Endothelial cell of umbilical vein (primary cell): ENCODE measurements at regions not wholly inside any gene's neighbourhood (a gene's known extent, or its start where the extent isn't known, plus 50 kb on each side); places are given as distances from the start of the nearest gene placed in this dataset.

Experiments used
- BruUV-seq: library from RNA; stranded (reverse); fragments of 400-500 nt; replicated peaks from 2 replicates; lab custom pipeline; 2021; lab: Mats Ljungman, UMichigan
- CTCF ChIA-PET: fragments of 300-600, 350-600 bp; sonication (Branson Sonifier 250); formaldehyde crosslinking; loops from one replicate; lab custom pipeline; 2021; ENCODE audit warnings: antibody characterized with exemption, inconsistent platforms; lab: Charles Lee
- POLR2A ChIA-PET: fragments of 300-600, 350-600 bp; sonication (Branson Sonifier 250); formaldehyde crosslinking; loops from one replicate; lab custom pipeline; 2021; ENCODE audit warnings: antibody characterized with exemption, inconsistent platforms; lab: Charles Lee
- DNase-seq: peaks from one replicate; pipeline ENCODE4 v3.0.0-alpha.2; 2011; ENCODE audit warnings: low read depth, low spot score
- FAIRE-seq: peaks from 2 replicates; lab custom pipeline; 2011; peaks lifted over from hg19 to GRCh38; lab: Jason Lieb, UNC
- H2AFZ ChIP-seq: 2 replicates; pipeline ENCODE4 v1.6.0; 2012; ENCODE audit warnings: low read depth, low read length, control low read depth, inconsistent platforms
- H3K27ac ChIP-seq: 2 replicates; pipeline ENCODE4 v1.5.1; 2011; ENCODE audit warnings: low read depth, mild to moderate bottlenecking, control low read depth, low read length, moderate library complexity; ENCODE audit not compliant: insufficient read depth
- H3K27me3 ChIP-seq, 2 experiments: 2 replicates each; pipeline versions ENCODE4 v1.6.0 to v1.6.1; 2011; ENCODE audit warnings: low read length in 2 of 2, mixed read lengths in 1 of 2; ENCODE audit not compliant: control insufficient read depth in 2 of 2, insufficient read depth in 2 of 2
- H3K36me3 ChIP-seq, 2 experiments: 2 replicates in 1 of 2; 3 replicates in 1 of 2; pipeline ENCODE4 v1.5.1; 2011; ENCODE audit warnings: low read length in 2 of 2, mild to moderate bottlenecking in 1 of 2, moderate library complexity in 1 of 2; ENCODE audit not compliant: control insufficient read depth in 2 of 2, insufficient read depth in 2 of 2; ENCODE audit errors: extremely low read depth in 1 of 2
- H3K4me1 ChIP-seq: 3 replicates; pipeline ENCODE4 v1.5.1; 2011; ENCODE audit warnings: mild to moderate bottlenecking, low read length; ENCODE audit not compliant: control insufficient read depth, insufficient read depth; ENCODE audit errors: extremely low read depth
- H3K4me2 ChIP-seq: 2 replicates; pipeline ENCODE4 v1.6.1; 2011; ENCODE audit warnings: low read length, control low read depth, mixed read lengths; ENCODE audit not compliant: insufficient read depth
- H3K4me3 ChIP-seq, 3 experiments: fragments of 200-600 bp in 1 of 3; sonication (generic), shearing (Covaris generic) in 1 of 3; replicated peaks in 1 of 3; 2 replicates each; pipeline ENCODE4 v1.5.1; 2011 to 2016; ENCODE audit warnings: control low read depth in 3 of 3, low read length in 3 of 3, mild to moderate bottlenecking in 2 of 3, inconsistent platforms in 1 of 3, low read depth in 1 of 3, moderate library complexity in 1 of 3; ENCODE audit not compliant: insufficient read depth in 1 of 3
- H3K79me2 ChIP-seq: 2 replicates; pipeline ENCODE4 v1.6.0; 2012; ENCODE audit warnings: low read length, inconsistent platforms; ENCODE audit not compliant: control insufficient read depth, insufficient read depth
- H3K9ac ChIP-seq: replicated peaks from 2 replicates; pipeline ENCODE3; 2011; ENCODE audit warnings: low read length, control low read depth; ENCODE audit not compliant: insufficient read depth; ENCODE audit errors: extremely low read depth
- H3K9me1 ChIP-seq: replicated peaks from 3 replicates; pipeline ENCODE4 v1.6.0; 2011; ENCODE audit warnings: mild to moderate bottlenecking, low read length; ENCODE audit not compliant: control insufficient read depth, insufficient read depth; ENCODE audit errors: extremely low read depth
- H3K9me3 ChIP-seq: replicated peaks from 2 replicates; pipeline ENCODE4 v1.5.1; 2012; ENCODE audit warnings: low read length, inconsistent platforms; ENCODE audit not compliant: control insufficient read depth, insufficient read depth
- H4K20me1 ChIP-seq: replicated peaks from 2 replicates; pipeline ENCODE3; 2011; ENCODE audit warnings: mild to moderate bottlenecking, low read length; ENCODE audit not compliant: control insufficient read depth, insufficient read depth; ENCODE audit errors: extremely low read depth
- EZH2 ChIP-seq: IDR thresholded peaks from 2 replicates; pipeline ENCODE4 v1.6.1; 2012; ENCODE audit warnings: borderline replicate concordance, low read depth, mild to moderate bottlenecking, moderate library complexity, low read length, inconsistent platforms; ENCODE audit not compliant: severe bottlenecking
- FOS ChIP-seq: IDR thresholded peaks from 2 replicates; pipeline ENCODE4 v1.6.1; 2011; ENCODE audit warnings: mild to moderate bottlenecking, low read length, moderate library complexity, borderline replicate concordance; ENCODE audit not compliant: insufficient read depth
- GATA2 ChIP-seq: IDR thresholded peaks from 2 replicates; pipeline ENCODE4 v1.7.0; 2011; ENCODE audit warnings: low read depth, mild to moderate bottlenecking, moderate library complexity, mixed read lengths, low read length; ENCODE audit not compliant: insufficient read length, insufficient read depth
- JUN ChIP-seq: IDR thresholded peaks from 2 replicates; pipeline ENCODE4 v1.6.1; 2011; ENCODE audit warnings: borderline replicate concordance, low read depth; ENCODE audit not compliant: insufficient read length, insufficient read depth
- MYC ChIP-seq: IDR thresholded peaks from one replicate; pipeline ENCODE4 v1.6.1; 2011; ENCODE audit warnings: mild to moderate bottlenecking, low read depth, low read length
- POLR2A ChIP-seq: IDR thresholded peaks from 2 replicates; pipeline ENCODE4 v1.6.1; 2012; ENCODE audit warnings: low read depth, mild to moderate bottlenecking, control low read depth, low read length
- POLR2AphosphoS5 ChIP-seq: IDR thresholded peaks from 2 replicates; pipeline ENCODE4 v1.6.1; 2012; ENCODE audit warnings: low read depth, mild to moderate bottlenecking, control low read depth, low read length, moderate library complexity; ENCODE audit not compliant: insufficient read depth
- dilution Hi-C: fragments of 300-500 bp; cut with MboI; formaldehyde crosslinking; loops from one replicate; pipeline ENCODE4 v1.15.0; 2019; ENCODE audit warnings: low sequenced_read_pairs; ENCODE audit not compliant: extremely low pct_ligation_motif_present
- intact Hi-C: fragments of 100-400 bp; cut with micrococcal nuclease; formaldehyde crosslinking; loops from one replicate; pipeline ENCODE4 v1.10.0; 2022
- TF ChIP-seq, protein P1 (sequence below): IDR thresholded peaks from 2 replicates; pipeline ENCODE4 v1.6.1; 2011; ENCODE audit not compliant: insufficient read depth, insufficient read length
- TF ChIP-seq, protein P2 (sequence below), 2 donors: IDR thresholded peaks; 1 replicate in 1 of 2; 2 replicates in 1 of 2; pipeline ENCODE4 v1.5.1; 2011; ENCODE audit warnings: low read length in 2 of 2, mild to moderate bottlenecking in 2 of 2, moderate library complexity in 2 of 2, control low read depth in 1 of 2, inconsistent platforms in 1 of 2, low read depth in 1 of 2; ENCODE audit not compliant: insufficient read depth in 1 of 2; ENCODE audit errors: extremely low read depth in 1 of 2

- Histone ChIP-seq H3K4me3 (no peak overlapping the region), H3K27ac (no peak overlapping the region), H2AFZ (no peak overlapping the region), H4K20me1 (no peaks in the 10 kb centered on the region), H3K27me3 (no peaks in the 10 kb centered on the region), H3K9me3 (no peaks in the 10 kb centered on the region), H3K9ac (no peak overlapping the region), H3K4me1 (no peaks in the 10 kb centered on the region), H3K9me1 (no peaks in the 10 kb centered on the region), H3K79me2 (no peaks in the 10 kb centered on the region), H3K36me3 (no peaks in the 10 kb centered on the region), H3K4me2 (no peak overlapping the region)
- DNase-seq = no peak
- intact Hi-C loops (no loop called here), dilution Hi-C loops (no loop called here)
- ChIA-PET CTCF (interaction anchor here (0.7 to 1.7 kb wide), 5 partner anchors 9 to 841 kb away, joined by 3 to 5 read pairs (median 3); no protein-coding TSS in a partner anchor), POLR2A (no interaction called here)
- no peak for FAIRE-seq
- TF ChIP-seq, protein P1, sequence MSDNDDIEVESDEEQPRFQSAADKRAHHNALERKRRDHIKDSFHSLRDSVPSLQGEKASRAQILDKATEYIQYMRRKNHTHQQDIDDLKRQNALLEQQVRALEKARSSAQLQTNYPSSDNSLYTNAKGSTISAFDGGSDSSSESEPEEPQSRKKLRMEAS = no peak
- TF ChIP-seq, protein P2, sequence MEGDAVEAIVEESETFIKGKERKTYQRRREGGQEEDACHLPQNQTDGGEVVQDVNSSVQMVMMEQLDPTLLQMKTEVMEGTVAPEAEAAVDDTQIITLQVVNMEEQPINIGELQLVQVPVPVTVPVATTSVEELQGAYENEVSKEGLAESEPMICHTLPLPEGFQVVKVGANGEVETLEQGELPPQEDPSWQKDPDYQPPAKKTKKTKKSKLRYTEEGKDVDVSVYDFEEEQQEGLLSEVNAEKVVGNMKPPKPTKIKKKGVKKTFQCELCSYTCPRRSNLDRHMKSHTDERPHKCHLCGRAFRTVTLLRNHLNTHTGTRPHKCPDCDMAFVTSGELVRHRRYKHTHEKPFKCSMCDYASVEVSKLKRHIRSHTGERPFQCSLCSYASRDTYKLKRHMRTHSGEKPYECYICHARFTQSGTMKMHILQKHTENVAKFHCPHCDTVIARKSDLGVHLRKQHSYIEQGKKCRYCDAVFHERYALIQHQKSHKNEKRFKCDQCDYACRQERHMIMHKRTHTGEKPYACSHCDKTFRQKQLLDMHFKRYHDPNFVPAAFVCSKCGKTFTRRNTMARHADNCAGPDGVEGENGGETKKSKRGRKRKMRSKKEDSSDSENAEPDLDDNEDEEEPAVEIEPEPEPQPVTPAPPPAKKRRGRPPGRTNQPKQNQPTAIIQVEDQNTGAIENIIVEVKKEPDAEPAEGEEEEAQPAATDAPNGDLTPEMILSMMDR (IDR thresholded peaks at IDR 0.05; ENCODE audit: extremely low read depth in 1 of 2, insufficient read depth in 1 of 2, low read depth in 1 of 2, low read length in 2 of 2) = peak; percentile 7 to 8
- TF ChIP-seq MYC = no peak
- BruUV-seq = no TSS peak
Observed at GRCh38 chr6:78308025-78308424, 559.3 kb upstream of the IRAK1BP1 start.

DNA sequence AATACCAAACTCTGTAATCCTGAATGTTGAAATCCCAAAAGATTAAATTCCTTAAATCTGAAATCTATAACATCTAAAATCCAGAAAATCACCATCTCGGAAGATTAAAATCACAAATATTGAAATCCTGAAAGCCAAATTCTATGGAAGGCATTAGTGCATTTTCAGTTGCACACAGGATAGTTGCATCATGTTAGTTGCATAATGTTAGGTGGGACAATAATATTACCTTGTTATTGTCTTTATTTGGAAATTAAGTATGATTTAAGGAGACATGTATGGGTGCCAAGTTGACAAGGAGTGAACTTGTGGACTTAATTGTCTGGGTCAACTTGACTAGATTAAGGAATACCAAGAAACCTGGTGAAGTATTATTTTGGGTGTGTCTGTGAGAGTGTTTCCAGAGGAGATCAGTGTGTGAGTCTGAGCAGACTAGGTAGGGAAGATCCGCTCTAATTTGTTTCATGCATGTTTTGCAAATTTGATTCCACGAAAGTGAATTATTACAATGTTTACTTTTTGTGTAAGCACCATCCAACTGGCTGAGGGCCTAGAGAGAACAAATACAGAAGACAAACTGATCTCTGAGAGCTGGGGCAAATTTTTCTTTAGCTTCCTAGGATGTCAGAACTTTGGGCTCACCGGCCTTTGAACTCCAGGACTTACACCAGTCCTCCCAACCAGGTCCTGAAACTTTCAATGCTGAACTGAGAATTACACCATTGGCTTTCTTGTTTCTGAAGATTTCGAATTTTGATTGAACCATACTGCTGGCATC is 545.1 kb upstream of the IRAK1BP1 start:
- Histone ChIP-seq H3K36me3 (no peaks in the 10 kb centered on the region), H4K20me1 (no peaks in the 10 kb centered on the region), H3K9me1 (no peaks in the 10 kb centered on the region), H3K79me2 (no peaks in the 10 kb centered on the region), H3K9ac (no peak overlapping the region), H3K27ac (no peak overlapping the region), H3K27me3 (no peaks in the 10 kb centered on the region), H3K4me2 (no peak overlapping the region), H3K4me3 (no peak overlapping the region), H3K9me3 (no peaks in the 10 kb centered on the region), H2AFZ (no peak overlapping the region), H3K4me1 (no peaks in the 10 kb centered on the region)
- intact Hi-C loops = no loop called here
- FAIRE-seq (no peak), DNase-seq (no peak)
- ChIA-PET POLR2A (no interaction called here), CTCF (no interaction called here)
- BruUV-seq = no TSS peak
- dilution Hi-C loops = no loop called here
- TF ChIP-seq, protein P1 = no peak
- TF ChIP-seq FOS (no peak), GATA2 (no peak), POLR2AphosphoS5 (no peak), EZH2 (no peak), POLR2A (no peak), MYC (no peak), JUN (no peak)
- TF ChIP-seq, protein P2 (IDR thresholded peaks at IDR 0.05; ENCODE audit: extremely low read depth in 1 of 2, insufficient read depth in 1 of 2, low read depth in 1 of 2, low read length in 2 of 2) = no peak
